Tibial nerve (tissue), 4 donors: ENCODE measurements at regions not wholly inside any gene's neighbourhood (a gene's known extent, or its start where the extent isn't known, plus 50 kb on each side); places are given as distances from the start of the nearest gene placed in this dataset.

Experiments
- EP300 ChIP-seq, 2 donors: sonication (generic); formaldehyde crosslinking; IDR thresholded peaks; one replicate each; pipeline ENCODE4 v1.6.1; 2017; ENCODE audit warnings: antibody characterized with exemption in 2 of 2, mild to moderate bottlenecking in 1 of 2
- POLR2A ChIP-seq, 2 donors: fragments of 450-650 bp; IDR thresholded peaks; one replicate each; pipeline ENCODE4 v1.6.1; 2017; ENCODE audit warnings: antibody characterized with exemption in 2 of 2, mild to moderate bottlenecking in 2 of 2, moderate library complexity in 2 of 2
- TF ChIP-seq, protein P1 (sequence below), 5 experiments: fragments of 200-600 bp in 3 of 5; fragments of 450-650 bp in 2 of 5; sonication (generic) in 3 of 5; IDR thresholded peaks; one replicate each; pipeline ENCODE4 v1.5.1; 2016 to 2019; ENCODE audit warnings: antibody characterized with exemption in 5 of 5, mild to moderate bottlenecking in 3 of 5, moderate library complexity in 2 of 5

DNA sequence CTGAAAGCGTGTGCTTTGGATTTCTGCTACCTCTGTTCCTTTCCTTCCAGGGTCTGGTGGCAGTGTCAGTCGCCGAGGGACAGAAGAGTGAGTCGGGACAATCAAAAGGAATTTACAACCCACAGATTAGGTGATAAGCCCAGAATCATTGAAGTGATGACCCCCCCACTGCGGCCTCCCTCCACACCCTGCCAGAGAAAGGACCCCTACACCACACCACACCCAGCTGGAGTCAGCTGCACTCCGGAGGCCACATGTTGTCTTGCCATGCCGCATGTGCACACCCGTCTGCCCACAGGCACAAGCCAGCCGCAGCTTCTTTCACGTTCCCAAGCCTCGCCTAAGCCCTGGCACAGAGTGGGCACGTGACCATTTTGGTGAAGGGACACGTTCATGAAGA is 366.8 kb upstream of the SALL3 start:
- no peak for TF ChIP-seq EP300 (IDR thresholded peaks at IDR 0.05)
- no peak for TF ChIP-seq POLR2A (IDR thresholded peaks at IDR 0.05)
- TF ChIP-seq, protein P1, sequence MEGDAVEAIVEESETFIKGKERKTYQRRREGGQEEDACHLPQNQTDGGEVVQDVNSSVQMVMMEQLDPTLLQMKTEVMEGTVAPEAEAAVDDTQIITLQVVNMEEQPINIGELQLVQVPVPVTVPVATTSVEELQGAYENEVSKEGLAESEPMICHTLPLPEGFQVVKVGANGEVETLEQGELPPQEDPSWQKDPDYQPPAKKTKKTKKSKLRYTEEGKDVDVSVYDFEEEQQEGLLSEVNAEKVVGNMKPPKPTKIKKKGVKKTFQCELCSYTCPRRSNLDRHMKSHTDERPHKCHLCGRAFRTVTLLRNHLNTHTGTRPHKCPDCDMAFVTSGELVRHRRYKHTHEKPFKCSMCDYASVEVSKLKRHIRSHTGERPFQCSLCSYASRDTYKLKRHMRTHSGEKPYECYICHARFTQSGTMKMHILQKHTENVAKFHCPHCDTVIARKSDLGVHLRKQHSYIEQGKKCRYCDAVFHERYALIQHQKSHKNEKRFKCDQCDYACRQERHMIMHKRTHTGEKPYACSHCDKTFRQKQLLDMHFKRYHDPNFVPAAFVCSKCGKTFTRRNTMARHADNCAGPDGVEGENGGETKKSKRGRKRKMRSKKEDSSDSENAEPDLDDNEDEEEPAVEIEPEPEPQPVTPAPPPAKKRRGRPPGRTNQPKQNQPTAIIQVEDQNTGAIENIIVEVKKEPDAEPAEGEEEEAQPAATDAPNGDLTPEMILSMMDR (IDR thresholded peaks at IDR 0.05) = no peak
